HEK293 (cell line): ENCODE measurements at regions not wholly inside any gene's neighbourhood (a gene's known extent, or its start where the extent isn't known, plus 50 kb on each side); places are given as distances from the start of the nearest gene placed in this dataset.

Experiments
- CTCF ChIA-PET: fragments of 350-600 bp; formaldehyde crosslinking; extraction: SDS; loops from one replicate; lab custom pipeline; 2021; ENCODE audit warnings: antibody characterized with exemption; lab: Yijun Ruan, JAX
- POLR2A ChIA-PET: fragments of 300-600 bp; formaldehyde crosslinking; extraction: SDS; loops from one replicate; lab custom pipeline; 2020; ENCODE audit warnings: antibody characterized with exemption, inconsistent platforms; lab: Yijun Ruan, JAX
- H3K27ac ChIP-seq: fragments of 200-500 bp; sonication (Bioruptor generic); 2 replicates; pipeline ENCODE4 v1.5.1; 2014; ENCODE audit warnings: low read depth, low read length, control low read depth, inconsistent platforms; ENCODE audit errors: extremely low read depth
- H3K36me3 ChIP-seq, 2 experiments: fragments of 200-500 bp in 1 of 2; sonication (Bioruptor generic) in 1 of 2; 1 replicate in 1 of 2; 2 replicates in 1 of 2; pipeline ENCODE4 v1.5.1; 2014 to 2017; ENCODE audit warnings: inconsistent platforms in 2 of 2, low read length in 2 of 2; ENCODE audit not compliant: control insufficient read depth in 2 of 2, insufficient read depth in 1 of 2
- H3K4me1 ChIP-seq: fragments of 200-500 bp; sonication (Bioruptor generic); 2 replicates; pipeline ENCODE4 v1.5.1; 2014; ENCODE audit warnings: mild to moderate bottlenecking, low read length, inconsistent platforms; ENCODE audit not compliant: control insufficient read depth, insufficient read depth
- H3K4me3 ChIP-seq: 2 replicates; pipeline ENCODE4 v1.5.1; 2011; ENCODE audit warnings: low read depth, mild to moderate bottlenecking, control low read depth, low read length, moderate library complexity
- H3K9me3 ChIP-seq: fragments of 200-500 bp; sonication (Bioruptor generic); 2 replicates; pipeline ENCODE4 v1.5.1; 2014; ENCODE audit warnings: low read depth, low read length, inconsistent platforms; ENCODE audit not compliant: control insufficient read depth, insufficient read depth
- AEBP2 ChIP-seq: fragments of 450-650 bp; formaldehyde crosslinking; IDR thresholded peaks from 2 replicates; pipeline ENCODE4 v1.5.1; 2016; ENCODE audit warnings: missing biosample characterization, missing genetic modification characterization, borderline replicate concordance
- GLI2 ChIP-seq: fragments of 450-650 bp; formaldehyde crosslinking; IDR thresholded peaks from 2 replicates; pipeline ENCODE4; 2017; ENCODE audit warnings: missing biosample characterization, missing genetic modification characterization, low read depth, borderline replicate concordance
- GLIS2 ChIP-seq: fragments of 450-650 bp; formaldehyde crosslinking; IDR thresholded peaks from 2 replicates; pipeline ENCODE4 v1.5.1; 2016; ENCODE audit warnings: missing biosample characterization, missing genetic modification characterization
- KLF1 ChIP-seq: fragments of 450-650 bp; formaldehyde crosslinking; IDR thresholded peaks from 2 replicates; pipeline ENCODE4 v1.5.1; 2016; ENCODE audit warnings: missing biosample characterization, missing genetic modification characterization
- OVOL3 ChIP-seq: fragments of 450-650 bp; formaldehyde crosslinking; IDR thresholded peaks from 2 replicates; pipeline ENCODE4 v1.5.1; 2016; ENCODE audit warnings: missing biosample characterization, missing genetic modification characterization
- PRDM2 ChIP-seq: fragments of 450-650 bp; formaldehyde crosslinking; IDR thresholded peaks from 2 replicates; pipeline ENCODE4 v1.5.1; 2016; ENCODE audit warnings: missing biosample characterization, missing genetic modification characterization, borderline replicate concordance
- SALL2 ChIP-seq: fragments of 450-650 bp; formaldehyde crosslinking; IDR thresholded peaks from 2 replicates; pipeline ENCODE4 v1.5.0; 2017; ENCODE audit warnings: missing biosample characterization, mild to moderate bottlenecking, missing genetic modification characterization, borderline replicate concordance
- TSHZ1 ChIP-seq: fragments of 450-650 bp; formaldehyde crosslinking; IDR thresholded peaks from 2 replicates; pipeline ENCODE4 v1.5.1; 2016; ENCODE audit warnings: missing biosample characterization, missing genetic modification characterization, borderline replicate concordance
- YY1 ChIP-seq: fragments of 450-650 bp; formaldehyde crosslinking; IDR thresholded peaks from 2 replicates; pipeline ENCODE4 v1.5.1; 2018; ENCODE audit warnings: missing biosample characterization, missing genetic modification characterization
- ZFP41 ChIP-seq: fragments of 450-650 bp; formaldehyde crosslinking; IDR thresholded peaks from 2 replicates; pipeline ENCODE4 v1.5.1; 2016; ENCODE audit warnings: missing biosample characterization, missing genetic modification characterization, borderline replicate concordance
- ZNF18 ChIP-seq: fragments of 450-650 bp; formaldehyde crosslinking; IDR thresholded peaks from 2 replicates; pipeline ENCODE4 v1.5.1; 2016; ENCODE audit warnings: missing biosample characterization, missing genetic modification characterization
- ZNF37A ChIP-seq: fragments of 450-650 bp; IDR thresholded peaks from 2 replicates; pipeline ENCODE4 v1.5.1; 2018; ENCODE audit warnings: missing biosample characterization, missing genetic modification characterization
- ZNF529 ChIP-seq: fragments of 450-650 bp; formaldehyde crosslinking; IDR thresholded peaks from 2 replicates; pipeline ENCODE4 v1.5.1; 2017; ENCODE audit warnings: missing genetic modification characterization, missing biosample characterization; ENCODE audit not compliant: insufficient replicate concordance
- ZNF549 ChIP-seq: fragments of 450-650 bp; IDR thresholded peaks from 2 replicates; pipeline ENCODE4 v1.5.1; 2018; ENCODE audit warnings: missing biosample characterization, missing genetic modification characterization, mild to moderate bottlenecking, inconsistent platforms, moderate library complexity
- ZNF571 ChIP-seq: fragments of 450-650 bp; formaldehyde crosslinking; IDR thresholded peaks from 2 replicates; pipeline ENCODE4 v1.5.0; 2017; ENCODE audit warnings: missing biosample characterization, missing genetic modification characterization
- ZNF585B ChIP-seq: fragments of 450-650 bp; formaldehyde crosslinking; IDR thresholded peaks from 2 replicates; pipeline ENCODE4 v1.5.1; 2016; ENCODE audit warnings: missing biosample characterization, missing genetic modification characterization
- ZNF600 ChIP-seq: fragments of 450-650 bp; formaldehyde crosslinking; IDR thresholded peaks from 2 replicates; pipeline ENCODE4 v1.5.1; 2016; ENCODE audit warnings: missing biosample characterization, missing genetic modification characterization
- ZNF621 ChIP-seq: fragments of 450-650 bp; formaldehyde crosslinking; IDR thresholded peaks from 2 replicates; pipeline ENCODE4 v1.5.1; 2017; ENCODE audit warnings: missing biosample characterization, missing genetic modification characterization
- ZNF658 ChIP-seq: fragments of 450-650 bp; formaldehyde crosslinking; IDR thresholded peaks from 2 replicates; pipeline ENCODE4; 2016; ENCODE audit warnings: missing biosample characterization, missing genetic modification characterization
- ZNF792 ChIP-seq: fragments of 450-650 bp; formaldehyde crosslinking; IDR thresholded peaks from 2 replicates; pipeline ENCODE4 v1.5.1; 2016; ENCODE audit warnings: missing biosample characterization, missing genetic modification characterization
- ZSCAN16 ChIP-seq: fragments of 450-650 bp; formaldehyde crosslinking; IDR thresholded peaks from 2 replicates; pipeline ENCODE4 v1.5.1; 2016; ENCODE audit warnings: missing biosample characterization, missing genetic modification characterization
- ZSCAN18 ChIP-seq: fragments of 450-650 bp; formaldehyde crosslinking; IDR thresholded peaks from 2 replicates; pipeline ENCODE4 v1.5.1; 2016; ENCODE audit warnings: missing biosample characterization, missing genetic modification characterization
- ZSCAN5A ChIP-seq: fragments of 450-650 bp; formaldehyde crosslinking; IDR thresholded peaks from 2 replicates; pipeline ENCODE4 v1.5.1; 2016; ENCODE audit warnings: missing biosample characterization, missing genetic modification characterization

GRCh38 chr13:109844396-109844795 is 58.0 kb upstream of the IRS2 start (continued):
- no peak for TF ChIP-seq ZSCAN5A (tag by site-specific recombination)
- TF ChIP-seq ZNF621 (tag by site-specific recombination), result no peak
- no peak for TF ChIP-seq ZNF600 (tag by site-specific recombination)
- no peak for TF ChIP-seq ZNF37A (tag by site-specific recombination)
- no peak for TF ChIP-seq ZNF585B (tag by site-specific recombination)
- no peak for TF ChIP-seq GLIS2 (tag by site-specific recombination)
- no peak for TF ChIP-seq ZFP41 (tag by site-specific recombination)
- TF ChIP-seq ZNF792 (tag by site-specific recombination), result no peak
- no peak for TF ChIP-seq SALL2 (tag by site-specific recombination)
- TF ChIP-seq PRDM2, result no peak
- no peak for TF ChIP-seq ZNF549 (tag by site-specific recombination)
- no peak for TF ChIP-seq ZSCAN16 (tag by site-specific recombination)
- TF ChIP-seq, all 188 proteins: peak for 0

GRCh38 chr13:109843695-109844094 is 57.3 kb upstream of the IRS2 start:
- H3K9me3 ChIP-seq, result no peaks in the 10 kb centered on the region
- no peaks in the 10 kb centered on the region for H3K36me3 ChIP-seq
- no peak overlapping the region for H3K27ac ChIP-seq
- ChIA-PET POLR2A (no interaction called here), CTCF (no interaction called here)
- H3K4me1 ChIP-seq, result no peaks in the 10 kb centered on the region
- no peak overlapping the region for H3K4me3 ChIP-seq
- no peak for TF ChIP-seq TSHZ1 (tag by site-specific recombination)
- no peak for TF ChIP-seq ZNF529
- TF ChIP-seq ZNF658, result no peak
- no peak for TF ChIP-seq YY1 (tag by site-specific recombination)
- TF ChIP-seq ZSCAN18 (tag by site-specific recombination), result no peak
- TF ChIP-seq ZNF571, result no peak
- no peak for TF ChIP-seq ZNF18
- TF ChIP-seq AEBP2 (tag by site-specific recombination), result no peak
- no peak for TF ChIP-seq GLI2 (tag by site-specific recombination)
- TF ChIP-seq OVOL3 (tag by site-specific recombination), result no peak
- no peak for TF ChIP-seq KLF1
